HG03095 (cell line): ENCODE measurements at regions not wholly inside any gene's neighbourhood (a gene's known extent, or its start where the extent isn't known, plus 50 kb on each side); places are given as distances from the start of the nearest gene placed in this dataset.

ENCODE experiments used
- ATAC-seq: cut with Tn5 transposase; IDR thresholded peaks from one replicate; pipeline ENCODE4 v1.9.1; 2021; ENCODE audit warnings: moderate library complexity; ENCODE audit not compliant: unreplicated experiment

GRCh38 chr3:46091741-46092701, 64.7 kb upstream of the XCR1 start:
- no peak for ATAC-seq

GRCh38 chr3:46091046-46091445, 63.8 kb upstream of the XCR1 start:
- ATAC-seq, result no peak

GRCh38 chr3:46090161-46090591, 62.9 kb upstream of the XCR1 start:
- ATAC-seq, result no peak

- peak; percentile 62 for ATAC-seq
These were observed 62.1 kb upstream of the XCR1 start for GRCh38 chr3:46089237-46090011.

GRCh38 chr3:46087871-46088270, 60.6 kb upstream of the XCR1 start:
- no peak for ATAC-seq

GRCh38 chr3:46086986-46087385, 59.7 kb upstream of the XCR1 start:
- ATAC-seq, result no peak

- ATAC-seq, result no peak
These were observed 58.8 kb upstream of the XCR1 start for GRCh38 chr3:46086083-46086437.

GRCh38 chr3:46085421-46086082, 58.3 kb upstream of the XCR1 start:
- no peak for ATAC-seq

GRCh38 chr3:46083956-46084355, 56.7 kb upstream of the XCR1 start:
- no peak for ATAC-seq

GRCh38 chr3:46082849-46083248, 55.6 kb upstream of the XCR1 start:
- ATAC-seq, result no peak

- no peak for ATAC-seq
These were observed 54.7 kb upstream of the XCR1 start for GRCh38 chr3:46082021-46082420.

- no peak for ATAC-seq
These were observed 53.7 kb upstream of the XCR1 start for GRCh38 chr3:46080969-46081345.

GRCh38 chr3:46080124-46080968, 53.1 kb upstream of the XCR1 start:
- ATAC-seq, result no peak

GRCh38 chr3:46078712-46079400, 51.6 kb upstream of the XCR1 start:
- peak; percentile 85 for ATAC-seq
